GM19239 (cell line): ENCODE measurements at regions not wholly inside any gene's neighbourhood (a gene's known extent, or its start where the extent isn't known, plus 50 kb on each side); places are given as distances from the start of the nearest gene placed in this dataset.
"Not testable (repeated sequence)": the region's sequence is repeated elsewhere in the genome, so short reads cannot be mapped to it uniquely, and the experiment has no call there.

Source experiments
- DNase-seq: peaks from one replicate; pipeline ENCODE4 v3.0.0; 2011; ENCODE audit warnings: low spot score; ENCODE audit not compliant: insufficient read length
- FAIRE-seq: peaks from 2 replicates; lab custom pipeline; 2011; peaks lifted over from hg19 to GRCh38; lab: Jason Lieb, UNC

DNA sequence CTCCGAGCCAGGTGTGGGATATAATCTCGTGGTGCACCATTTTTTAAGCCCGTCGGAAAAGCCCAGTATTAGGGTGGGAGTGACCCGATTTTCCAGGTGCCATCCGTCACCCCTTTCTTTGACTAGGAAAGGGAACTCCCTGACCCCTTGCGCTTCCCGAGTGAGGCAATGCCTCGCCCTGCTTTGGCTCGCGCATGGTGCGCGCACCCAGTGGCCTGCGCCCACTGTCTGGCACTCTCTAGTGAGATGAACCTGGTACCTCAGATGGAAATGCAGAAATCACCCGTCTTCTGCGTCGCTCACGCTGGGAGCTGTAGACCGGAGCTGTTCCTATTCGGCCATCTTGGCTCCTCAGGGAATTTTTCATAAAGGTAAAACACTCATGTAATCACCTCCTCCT is 63.9 kb downstream of the RWDD3 start:
- FAIRE-seq = not testable (repeated sequence)

GRCh38 chr1:95301091-95301490 is 67.1 kb downstream of the RWDD3 start:
- no peak for DNase-seq
- FAIRE-seq = no peak

More for the DNA sequence above, 63.9 kb downstream of the RWDD3 start:
- DNase-seq = not testable (repeated sequence)

DNA sequence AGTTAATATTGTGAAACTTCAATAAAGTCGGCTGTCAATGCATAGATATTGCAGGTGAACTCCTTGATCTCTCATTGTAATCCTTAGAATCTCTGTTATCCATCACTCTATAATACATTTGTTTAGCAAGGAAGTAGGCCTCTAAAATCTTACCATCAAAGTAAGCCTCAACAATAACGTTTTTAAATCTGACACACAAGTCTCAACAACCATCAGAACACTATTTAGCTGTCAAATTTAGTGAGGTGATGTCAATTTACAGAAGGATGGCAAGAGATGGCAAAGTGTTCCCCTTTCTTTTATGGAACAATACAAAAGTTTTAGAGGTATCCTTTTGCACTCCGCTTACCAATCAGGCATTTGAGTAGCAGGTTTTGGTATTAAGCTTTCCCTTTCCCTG is 67.6 kb downstream of the RWDD3 start:
- DNase-seq (no peak), FAIRE-seq (no peak)

- no peak for FAIRE-seq
These were observed 70.8 kb downstream of the RWDD3 start for GRCh38 chr1:95304803-95305202.

GRCh38 chr1:95308276-95309030 is 74.4 kb downstream of the RWDD3 start:
- DNase-seq (no peak), FAIRE-seq (no peak)

More at GRCh38 chr1:95304803-95305202, 70.8 kb downstream of the RWDD3 start:
- no peak for DNase-seq

GRCh38 chr1:95309031-95309471 is 75.0 kb downstream of the RWDD3 start:
- FAIRE-seq (no peak), DNase-seq (no peak)

- FAIRE-seq (no peak), DNase-seq (no peak)
These were observed 77.0 kb downstream of the RWDD3 start for GRCh38 chr1:95311014-95311413.

DNA sequence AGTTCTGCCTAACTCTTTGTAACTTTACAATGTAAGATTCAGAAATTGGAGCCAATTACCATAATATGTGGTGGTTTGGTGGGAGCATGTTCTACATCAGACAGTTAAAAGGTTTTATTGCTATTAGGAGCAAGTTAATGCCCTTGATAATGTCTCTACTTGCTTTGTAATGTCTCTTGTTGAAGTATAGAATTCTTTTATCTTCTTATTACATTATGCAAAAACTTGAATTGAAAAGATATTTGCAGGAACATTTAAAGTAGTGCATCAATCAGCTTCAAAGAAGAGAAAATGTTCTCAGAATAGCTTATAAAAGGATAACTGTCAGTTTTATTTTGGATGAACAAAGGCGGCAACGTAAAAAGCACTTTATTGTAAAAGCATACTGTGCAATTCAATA is 77.8 kb downstream of the RWDD3 start:
- DNase-seq (no peak), FAIRE-seq (no peak)

DNA sequence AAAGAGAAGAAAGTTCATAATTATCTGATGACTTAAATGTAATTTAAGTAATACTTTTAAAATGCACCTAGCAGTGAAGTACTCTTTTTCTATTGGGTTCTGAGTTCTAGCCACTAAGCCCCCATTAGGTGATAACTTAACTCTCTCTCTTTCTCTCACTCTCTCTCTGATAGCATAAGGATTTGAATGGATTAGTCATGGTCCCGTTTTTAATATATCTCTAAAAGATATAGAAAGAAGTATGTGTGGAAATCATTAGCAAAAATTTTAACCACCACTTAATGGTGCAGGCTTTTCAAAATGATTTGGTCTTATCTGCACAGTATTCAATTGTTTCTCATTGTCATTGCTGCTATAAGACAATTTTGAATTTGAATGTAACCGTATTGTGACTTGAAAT is 78.2 kb downstream of the RWDD3 start:
- FAIRE-seq (no peak), DNase-seq (no peak)

DNA sequence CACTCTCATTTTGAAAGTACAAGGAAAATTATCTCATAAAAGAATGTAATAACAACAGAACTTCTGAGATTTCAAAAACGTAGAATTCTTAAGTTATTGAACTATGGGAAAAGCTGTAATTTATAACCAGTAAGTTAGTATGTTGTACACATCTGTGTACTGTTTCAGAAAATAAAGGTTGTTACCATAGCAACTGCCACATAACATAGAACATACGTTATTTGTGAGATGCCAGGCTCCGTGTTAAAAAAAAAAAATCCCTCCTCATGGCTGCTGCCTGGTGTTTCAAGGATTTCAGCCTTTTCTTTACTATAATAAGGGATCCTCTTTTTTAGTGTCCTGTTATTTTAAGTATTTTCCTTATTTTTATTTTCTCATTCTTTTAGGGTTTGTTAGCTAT is 79.5 kb downstream of the RWDD3 start:
- DNase-seq = no peak
- no peak for FAIRE-seq

DNA sequence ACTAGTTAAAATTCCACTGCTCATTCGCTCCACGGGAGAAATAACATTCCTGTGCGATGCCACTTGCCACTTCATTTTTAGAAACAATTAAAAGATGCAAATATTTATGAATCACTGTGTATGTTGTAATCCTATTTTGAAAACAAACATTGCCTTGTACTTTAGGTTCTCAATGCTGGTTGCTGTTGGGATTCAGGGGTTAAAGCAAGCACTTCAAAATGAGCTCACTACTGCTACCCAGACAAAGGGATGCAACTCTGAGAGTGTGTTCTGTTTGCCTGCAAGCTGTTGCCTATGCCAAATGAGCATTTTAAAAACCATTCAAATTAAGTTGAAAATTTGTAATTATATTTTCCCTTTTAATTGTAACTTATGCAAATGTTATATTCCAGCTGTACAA is 87.5 kb downstream of the RWDD3 start:
- no peak for FAIRE-seq

DNA sequence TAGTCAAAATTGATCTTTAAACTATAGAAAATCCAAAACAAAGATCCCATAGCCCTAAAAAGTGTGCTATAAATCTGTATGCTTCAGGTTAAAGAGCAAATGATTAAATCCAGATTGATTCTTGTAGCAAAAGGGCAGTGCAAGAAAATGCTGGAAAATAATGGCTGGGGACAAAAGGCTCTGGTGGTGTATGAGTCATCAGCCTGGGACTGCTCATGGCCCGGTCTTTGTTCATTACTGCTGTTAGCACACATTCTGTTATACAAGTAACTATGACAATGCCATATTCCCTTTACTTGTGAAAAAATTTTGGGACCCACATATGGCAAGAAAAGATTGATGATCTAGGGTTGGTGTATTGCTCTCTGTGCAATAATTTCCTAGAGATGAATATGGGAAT is 89.1 kb downstream of the RWDD3 start:
- FAIRE-seq = no peak
- DNase-seq = no peak

More for the DNA sequence above, 87.5 kb downstream of the RWDD3 start:
- no peak for DNase-seq

DNA sequence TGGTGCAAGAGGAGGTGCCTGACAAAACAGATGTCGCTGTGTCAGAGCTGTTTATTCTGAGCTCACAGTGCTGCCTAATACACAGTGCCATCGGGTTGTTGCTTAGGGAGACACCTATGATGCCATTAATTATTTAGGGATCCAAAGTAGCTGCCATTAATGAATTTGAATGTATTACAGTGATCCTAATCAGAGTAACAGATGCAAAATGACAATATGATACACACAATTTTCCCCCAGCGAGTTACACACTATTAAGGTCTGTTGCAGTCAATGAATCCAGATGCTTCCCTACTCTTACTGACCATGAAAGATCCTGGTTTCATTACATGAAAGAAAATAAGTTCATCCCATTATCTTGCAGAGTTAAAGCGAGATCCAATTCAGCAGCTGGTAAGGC is 91.3 kb downstream of the RWDD3 start:
- FAIRE-seq (no peak), DNase-seq (no peak)

DNA sequence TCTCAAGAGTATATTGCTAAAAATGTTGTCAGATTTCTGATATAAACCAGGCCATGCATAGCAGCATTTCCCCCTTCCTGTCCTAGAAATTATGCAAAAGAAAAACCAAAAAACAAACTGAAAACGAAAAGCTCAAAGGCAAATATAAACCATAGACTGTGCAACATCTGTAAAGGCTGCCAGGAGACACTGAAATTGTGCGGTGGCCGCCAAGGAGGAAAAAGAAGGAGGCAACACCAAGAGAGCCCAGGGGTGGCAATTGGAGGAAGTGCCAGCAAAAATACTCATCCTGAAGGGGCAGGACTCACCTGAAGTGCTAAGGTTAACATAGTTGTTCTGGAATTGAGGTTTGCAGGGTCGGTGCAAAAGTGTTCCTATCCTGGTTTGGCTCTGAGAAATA is 92.0 kb downstream of the RWDD3 start:
- DNase-seq (no peak), FAIRE-seq (no peak)

DNA sequence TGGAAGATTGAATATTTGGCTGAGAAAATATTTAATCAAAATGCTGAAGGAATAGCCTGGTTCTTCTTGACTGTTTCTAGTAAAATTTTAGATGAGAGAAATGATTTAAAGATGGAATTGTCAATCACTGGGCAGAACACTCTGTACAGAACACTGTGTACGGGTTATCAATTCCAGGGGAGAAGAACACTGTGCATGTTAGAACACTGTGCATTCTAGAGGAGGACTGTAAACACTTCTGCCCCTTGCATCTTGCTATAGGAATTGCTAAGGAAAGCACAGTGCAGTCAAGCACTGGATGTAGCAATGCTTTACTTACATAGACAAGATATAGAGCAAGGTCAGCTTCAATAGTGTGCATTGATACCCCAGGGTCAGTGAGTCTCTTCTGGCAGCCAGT is 98.7 kb downstream of the RWDD3 start:
- DNase-seq (no peak), FAIRE-seq (no peak)

DNA sequence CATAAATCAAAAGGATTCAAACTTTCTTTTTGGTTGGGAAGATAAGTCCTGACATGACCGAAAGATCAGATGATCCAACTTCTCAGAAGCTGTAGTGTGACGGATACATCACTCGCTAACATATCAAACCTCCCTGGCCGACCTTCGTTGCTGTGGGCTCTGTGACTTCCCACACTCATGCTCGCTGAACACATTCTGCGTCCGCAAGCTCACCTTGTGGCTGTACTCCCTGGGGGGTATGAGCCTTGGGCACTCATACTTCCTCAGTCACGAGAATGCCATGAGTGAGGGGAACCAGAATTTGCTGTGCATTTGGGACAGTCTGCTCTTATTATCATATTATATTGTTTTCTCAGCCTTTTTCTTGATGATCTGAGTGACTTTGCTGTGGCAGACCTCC is 105.4 kb downstream of the RWDD3 start:
- no peak for FAIRE-seq
- DNase-seq = no peak

DNA sequence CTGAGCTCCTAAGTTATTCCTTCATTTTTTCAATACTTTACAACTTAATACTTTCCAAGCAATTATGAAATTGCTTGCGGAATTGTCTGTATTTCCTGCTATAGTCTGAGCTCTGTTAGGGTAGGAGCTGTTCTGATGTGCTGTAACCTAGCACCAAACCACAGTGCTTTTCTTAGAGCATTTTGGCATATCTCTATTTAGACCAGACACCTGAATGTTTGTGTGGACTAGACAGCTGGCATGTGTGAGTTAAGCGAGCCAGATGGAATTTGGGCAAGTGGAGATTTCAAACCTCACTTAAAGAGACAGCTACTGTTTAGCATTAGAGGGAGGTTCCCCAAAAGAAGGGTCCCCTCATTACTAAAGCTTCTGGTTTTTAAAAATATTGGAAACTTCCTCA is 106.1 kb downstream of the RWDD3 start:
- FAIRE-seq = no peak

GRCh38 chr1:95352767-95353166 is 118.8 kb downstream of the RWDD3 start:
- FAIRE-seq (no peak), DNase-seq (no peak)

More for the DNA sequence above, 106.1 kb downstream of the RWDD3 start:
- DNase-seq = no peak

GRCh38 chr1:95353194-95353593 is 119.2 kb downstream of the RWDD3 start:
- FAIRE-seq = no peak

DNA sequence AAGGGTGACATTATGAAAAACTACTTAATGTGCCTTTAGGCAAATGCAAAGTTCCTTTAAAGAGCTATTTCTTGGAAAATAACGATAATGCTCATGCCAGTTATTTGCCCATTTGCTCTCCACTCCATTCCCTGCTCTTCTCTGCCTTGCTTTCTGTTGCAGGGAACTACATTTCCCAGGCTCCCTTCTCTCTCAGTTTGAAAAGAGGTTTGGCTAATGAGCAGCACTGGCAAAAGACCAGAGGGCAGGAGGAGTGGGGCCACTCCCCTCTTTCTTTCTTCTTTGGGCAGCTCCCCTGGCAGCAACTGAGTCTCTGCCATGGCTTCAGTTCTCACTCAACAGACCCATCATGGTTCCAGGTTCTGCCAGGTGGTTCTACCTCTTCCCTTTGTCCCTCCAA is 130.5 kb downstream of the RWDD3 start:
- DNase-seq = no peak
- no peak for FAIRE-seq

More at GRCh38 chr1:95353194-95353593, 119.2 kb downstream of the RWDD3 start:
- no peak for DNase-seq

GRCh38 chr1:95366498-95366897 is 132.5 kb downstream of the RWDD3 start:
- DNase-seq (no peak), FAIRE-seq (no peak)

GRCh38 chr1:95368178-95368577 is 134.2 kb downstream of the RWDD3 start:
- FAIRE-seq (no peak), DNase-seq (no peak)
